ENCODE measurements at regions not wholly inside any gene's neighbourhood (a gene's known extent, or its start where the extent isn't known, plus 50 kb on each side); places are given as distances from the start of the nearest gene placed in this dataset.
A peak's percentile ranks its signal among the peaks of the same experiment; 100 is the strongest.

DNA sequence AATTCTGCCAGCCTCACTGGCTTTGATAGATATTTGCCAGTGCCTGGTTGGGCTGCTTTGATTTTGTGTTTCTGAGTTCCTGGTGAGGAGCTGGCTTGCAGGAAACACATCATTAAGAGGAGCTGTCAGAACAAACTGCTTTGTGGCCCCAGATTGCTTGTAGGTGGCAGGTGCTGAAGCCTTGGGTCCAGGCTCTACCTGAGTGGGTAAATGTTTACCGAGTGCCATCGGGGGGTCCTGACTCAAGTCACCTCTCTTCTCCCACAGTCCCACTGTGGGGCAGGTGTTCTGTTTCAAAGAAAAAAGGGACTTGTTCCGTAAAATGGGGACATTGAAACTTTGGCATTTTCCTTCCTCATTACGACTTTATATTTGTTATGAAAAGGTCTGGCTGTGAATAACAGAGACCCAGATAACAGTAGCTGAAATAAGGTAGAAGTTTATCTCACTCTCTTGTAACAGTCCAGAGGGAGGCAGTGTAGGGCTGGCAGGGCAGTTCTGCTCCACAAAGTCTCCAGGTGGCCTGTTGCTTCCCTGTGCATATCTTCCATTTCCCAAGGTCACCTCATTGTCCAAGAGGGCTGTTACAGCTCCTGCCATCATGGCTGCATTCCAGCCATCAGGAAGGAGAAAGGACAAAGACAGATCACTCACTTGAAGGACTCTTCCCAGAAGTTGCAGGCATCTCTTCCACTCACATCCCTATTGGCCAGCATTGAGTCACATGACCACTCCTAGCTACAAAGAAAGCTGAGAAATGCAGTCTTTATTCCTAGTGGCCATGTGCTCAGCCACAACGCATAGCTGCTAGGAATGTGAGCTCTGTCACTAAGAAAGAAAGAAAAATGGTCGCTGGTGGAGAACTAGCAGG lies 149.9 kb upstream of the KCNG1 start (continued):
- TF ChIP-seq BRF1 (IDR thresholded peaks at IDR 0.05; ENCODE audit: borderline replicate concordance, extremely low read depth, insufficient read length) (no peak), RAD51 (IDR thresholded peaks at IDR 0.05; ENCODE audit: borderline replicate concordance, low read depth) (peak; percentile 78; the same call in 1 of the 2 replicates), ZNF764 (CRISPR knock-in tag; IDR thresholded peaks at IDR 0.05; ENCODE audit: low read depth) (no peak), CHD2 (IDR thresholded peaks at IDR 0.05; ENCODE audit: low read depth, low read length) (no peak), NFXL1 (CRISPR knock-in tag; IDR thresholded peaks at IDR 0.05) (no peak), CCNT2 (IDR thresholded peaks at IDR 0.05; ENCODE audit: borderline replicate concordance, extremely low read depth, insufficient read length, low read depth, low read length) (no peak), ZNF384 (IDR thresholded peaks at IDR 0.05; ENCODE audit: low read depth, low read length) (no peak), POLR2AphosphoS5 (IDR thresholded peaks at IDR 0.05; ENCODE audit: control insufficient read depth, insufficient read depth, low read depth, low read length) (no peak), ZNF121 (CRISPR knock-in tag; conservative IDR thresholded peaks at IDR 0.05) (no peak), RBM25 (IDR thresholded peaks at IDR 0.05; ENCODE audit: low read depth, low read length, severe bottlenecking) (peak; percentile 67), IRF2 (CRISPR knock-in tag; IDR thresholded peaks at IDR 0.05) (no peak), U2AF2 (optimal IDR thresholded peaks at IDR 0.05; ENCODE audit: low read depth, low read length) (no peak), SIN3B (IDR thresholded peaks at IDR 0.05; ENCODE audit: low read depth) (no peak)
- TF ChIP-seq, protein P1, sequence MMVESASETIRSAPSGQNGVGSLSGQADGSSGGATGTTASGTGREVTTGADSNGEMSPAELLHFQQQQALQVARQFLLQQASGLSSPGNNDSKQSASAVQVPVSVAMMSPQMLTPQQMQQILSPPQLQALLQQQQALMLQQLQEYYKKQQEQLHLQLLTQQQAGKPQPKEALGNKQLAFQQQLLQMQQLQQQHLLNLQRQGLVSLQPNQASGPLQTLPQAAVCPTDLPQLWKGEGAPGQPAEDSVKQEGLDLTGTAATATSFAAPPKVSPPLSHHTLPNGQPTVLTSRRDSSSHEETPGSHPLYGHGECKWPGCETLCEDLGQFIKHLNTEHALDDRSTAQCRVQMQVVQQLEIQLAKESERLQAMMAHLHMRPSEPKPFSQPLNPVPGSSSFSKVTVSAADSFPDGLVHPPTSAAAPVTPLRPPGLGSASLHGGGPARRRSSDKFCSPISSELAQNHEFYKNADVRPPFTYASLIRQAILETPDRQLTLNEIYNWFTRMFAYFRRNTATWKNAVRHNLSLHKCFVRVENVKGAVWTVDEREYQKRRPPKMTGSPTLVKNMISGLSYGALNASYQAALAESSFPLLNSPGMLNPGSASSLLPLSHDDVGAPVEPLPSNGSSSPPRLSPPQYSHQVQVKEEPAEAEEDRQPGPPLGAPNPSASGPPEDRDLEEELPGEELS (CRISPR knock-in tag; IDR thresholded peaks at IDR 0.05; ENCODE audit: borderline replicate concordance), result no peak
- TF ChIP-seq, protein P2, sequence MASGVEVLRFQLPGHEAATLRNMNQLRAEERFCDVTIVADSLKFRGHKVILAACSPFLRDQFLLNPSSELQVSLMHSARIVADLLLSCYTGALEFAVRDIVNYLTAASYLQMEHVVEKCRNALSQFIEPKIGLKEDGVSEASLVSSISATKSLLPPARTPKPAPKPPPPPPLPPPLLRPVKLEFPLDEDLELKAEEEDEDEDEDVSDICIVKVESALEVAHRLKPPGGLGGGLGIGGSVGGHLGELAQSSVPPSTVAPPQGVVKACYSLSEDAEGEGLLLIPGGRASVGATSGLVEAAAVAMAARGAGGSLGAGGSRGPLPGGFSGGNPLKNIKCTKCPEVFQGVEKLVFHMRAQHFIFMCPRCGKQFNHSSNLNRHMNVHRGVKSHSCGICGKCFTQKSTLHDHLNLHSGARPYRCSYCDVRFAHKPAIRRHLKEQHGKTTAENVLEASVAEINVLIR (CRISPR knock-in tag; IDR thresholded peaks at IDR 0.05), result no peak
- TF ChIP-seq, protein P3, sequence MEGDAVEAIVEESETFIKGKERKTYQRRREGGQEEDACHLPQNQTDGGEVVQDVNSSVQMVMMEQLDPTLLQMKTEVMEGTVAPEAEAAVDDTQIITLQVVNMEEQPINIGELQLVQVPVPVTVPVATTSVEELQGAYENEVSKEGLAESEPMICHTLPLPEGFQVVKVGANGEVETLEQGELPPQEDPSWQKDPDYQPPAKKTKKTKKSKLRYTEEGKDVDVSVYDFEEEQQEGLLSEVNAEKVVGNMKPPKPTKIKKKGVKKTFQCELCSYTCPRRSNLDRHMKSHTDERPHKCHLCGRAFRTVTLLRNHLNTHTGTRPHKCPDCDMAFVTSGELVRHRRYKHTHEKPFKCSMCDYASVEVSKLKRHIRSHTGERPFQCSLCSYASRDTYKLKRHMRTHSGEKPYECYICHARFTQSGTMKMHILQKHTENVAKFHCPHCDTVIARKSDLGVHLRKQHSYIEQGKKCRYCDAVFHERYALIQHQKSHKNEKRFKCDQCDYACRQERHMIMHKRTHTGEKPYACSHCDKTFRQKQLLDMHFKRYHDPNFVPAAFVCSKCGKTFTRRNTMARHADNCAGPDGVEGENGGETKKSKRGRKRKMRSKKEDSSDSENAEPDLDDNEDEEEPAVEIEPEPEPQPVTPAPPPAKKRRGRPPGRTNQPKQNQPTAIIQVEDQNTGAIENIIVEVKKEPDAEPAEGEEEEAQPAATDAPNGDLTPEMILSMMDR (IDR thresholded peaks at IDR 0.05 in 2 of 3, conservative IDR thresholded peaks at IDR 0.05 in 1 of 3; ENCODE audit: insufficient read depth in 2 of 3, low read depth in 1 of 3, low read length in 3 of 3), result peak in 1 of 3 experiments; percentile 19; a peak in 1 of 6 replicates
- TF ChIP-seq, protein P4, sequence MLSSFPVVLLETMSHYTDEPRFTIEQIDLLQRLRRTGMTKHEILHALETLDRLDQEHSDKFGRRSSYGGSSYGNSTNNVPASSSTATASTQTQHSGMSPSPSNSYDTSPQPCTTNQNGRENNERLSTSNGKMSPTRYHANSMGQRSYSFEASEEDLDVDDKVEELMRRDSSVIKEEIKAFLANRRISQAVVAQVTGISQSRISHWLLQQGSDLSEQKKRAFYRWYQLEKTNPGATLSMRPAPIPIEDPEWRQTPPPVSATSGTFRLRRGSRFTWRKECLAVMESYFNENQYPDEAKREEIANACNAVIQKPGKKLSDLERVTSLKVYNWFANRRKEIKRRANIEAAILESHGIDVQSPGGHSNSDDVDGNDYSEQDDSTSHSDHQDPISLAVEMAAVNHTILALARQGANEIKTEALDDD (IDR thresholded peaks at IDR 0.05), result no peak
- TF ChIP-seq, protein P5, sequence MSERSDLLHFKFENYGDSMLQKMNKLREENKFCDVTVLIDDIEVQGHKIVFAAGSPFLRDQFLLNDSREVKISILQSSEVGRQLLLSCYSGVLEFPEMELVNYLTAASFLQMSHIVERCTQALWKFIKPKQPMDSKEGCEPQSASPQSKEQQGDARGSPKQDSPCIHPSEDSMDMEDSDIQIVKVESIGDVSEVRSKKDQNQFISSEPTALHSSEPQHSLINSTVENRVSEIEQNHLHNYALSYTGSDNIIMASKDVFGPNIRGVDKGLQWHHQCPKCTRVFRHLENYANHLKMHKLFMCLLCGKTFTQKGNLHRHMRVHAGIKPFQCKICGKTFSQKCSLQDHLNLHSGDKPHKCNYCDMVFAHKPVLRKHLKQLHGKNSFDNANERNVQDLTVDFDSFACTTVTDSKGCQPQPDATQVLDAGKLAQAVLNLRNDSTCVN (CRISPR knock-in tag; IDR thresholded peaks at IDR 0.05), result no peak
- TF ChIP-seq, protein P6, sequence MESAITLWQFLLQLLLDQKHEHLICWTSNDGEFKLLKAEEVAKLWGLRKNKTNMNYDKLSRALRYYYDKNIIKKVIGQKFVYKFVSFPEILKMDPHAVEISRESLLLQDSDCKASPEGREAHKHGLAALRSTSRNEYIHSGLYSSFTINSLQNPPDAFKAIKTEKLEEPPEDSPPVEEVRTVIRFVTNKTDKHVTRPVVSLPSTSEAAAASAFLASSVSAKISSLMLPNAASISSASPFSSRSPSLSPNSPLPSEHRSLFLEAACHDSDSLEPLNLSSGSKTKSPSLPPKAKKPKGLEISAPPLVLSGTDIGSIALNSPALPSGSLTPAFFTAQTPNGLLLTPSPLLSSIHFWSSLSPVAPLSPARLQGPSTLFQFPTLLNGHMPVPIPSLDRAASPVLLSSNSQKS (CRISPR knock-in tag; IDR thresholded peaks at IDR 0.05), result no peak

Data from K562 (cell line).